Gastrocnemius medialis (tissue), 4 donors: ENCODE measurements at regions not wholly inside any gene's neighbourhood (a gene's known extent, or its start where the extent isn't known, plus 50 kb on each side); places are given as distances from the start of the nearest gene placed in this dataset.

Source experiments
- CTCF ChIP-seq, 5 experiments: fragments of 450-650 bp in 3 of 5; fragments of 200-600 bp in 2 of 5; sonication (generic) in 2 of 5; IDR thresholded peaks in 4 of 5; conservative IDR thresholded peaks in 1 of 5; 1 replicate in 4 of 5; 2 replicates in 1 of 5; pipeline ENCODE4 v1.5.1; 2016 to 2019; ENCODE audit warnings: antibody characterized with exemption in 5 of 5, mild to moderate bottlenecking in 3 of 5, moderate library complexity in 3 of 5
- POLR2A ChIP-seq, 2 donors: fragments of 450-650 bp; IDR thresholded peaks; one replicate each; pipeline ENCODE4 v1.6.1; 2017; ENCODE audit warnings: antibody characterized with exemption in 2 of 2, mild to moderate bottlenecking in 2 of 2, moderate library complexity in 2 of 2

GRCh38 chr6:27026361-27026760 is 221.1 kb upstream of the PRSS16 start:
- TF ChIP-seq POLR2A (IDR thresholded peaks at IDR 0.05) = no peak
- TF ChIP-seq CTCF (IDR thresholded peaks at IDR 0.05 in 4 of 5, conservative IDR thresholded peaks at IDR 0.05 in 1 of 5) = no peak
